Smooth muscle cell (in vitro differentiated cells): ENCODE measurements at regions not wholly inside any gene's neighbourhood (a gene's known extent, or its start where the extent isn't known, plus 50 kb on each side); places are given as distances from the start of the nearest gene placed in this dataset.

Experiments used
- DNase-seq: peaks from one replicate; lab custom pipeline; 2025; ENCODE audit not compliant: unreplicated experiment; lab: John Stamatoyannopoulos, UW
- H2AFZ ChIP-seq: fragments of 200-600 bp; sonication (generic); 2 replicates; pipeline ENCODE4 v1.6.0; 2016; ENCODE audit warnings: antibody characterized with exemption, low read depth, mild to moderate bottlenecking
- H3F3A ChIP-seq: fragments of 200-600 bp; sonication (generic); 2 replicates; pipeline ENCODE4 v1.6.0; 2017; ENCODE audit warnings: antibody characterized with exemption, low read depth
- H3K27ac ChIP-seq: fragments of 200-600 bp; sonication (generic); 2 replicates; pipeline ENCODE4 v1.5.1; 2016; ENCODE audit warnings: low read depth, mild to moderate bottlenecking
- H3K27me3 ChIP-seq: fragments of 200-600 bp; sonication (generic); 2 replicates; pipeline ENCODE4 v1.6.1; 2016; ENCODE audit warnings: low read depth, mild to moderate bottlenecking
- H3K36me3 ChIP-seq: fragments of 200-600 bp; sonication (generic); 2 replicates; pipeline ENCODE4 v1.5.1; 2016; ENCODE audit warnings: low read depth
- H3K4me1 ChIP-seq: fragments of 200-600 bp; sonication (generic); 2 replicates; pipeline ENCODE4 v1.5.1; 2016; ENCODE audit warnings: low read depth
- H3K4me2 ChIP-seq: fragments of 200-600 bp; sonication (generic); 2 replicates; pipeline ENCODE4 v1.6.0; 2016; ENCODE audit warnings: mild to moderate bottlenecking
- H3K4me3 ChIP-seq: fragments of 200-600 bp; sonication (generic); 2 replicates; pipeline ENCODE4 v1.5.1; 2016; ENCODE audit warnings: mild to moderate bottlenecking
- H3K79me2 ChIP-seq: fragments of 200-600 bp; sonication (generic); 2 replicates; pipeline ENCODE4 v1.6.0; 2016; ENCODE audit warnings: low read depth, mild to moderate bottlenecking
- H3K9ac ChIP-seq: fragments of 200-600 bp; sonication (generic); 2 replicates; pipeline ENCODE4 v1.6.0; 2016; ENCODE audit warnings: low read depth
- H3K9me3 ChIP-seq: fragments of 200-600 bp; sonication (generic); replicated peaks from 2 replicates; pipeline ENCODE4 v1.5.1; 2016; ENCODE audit warnings: low read depth
- H4K20me1 ChIP-seq: fragments of 200-600 bp; sonication (generic); 2 replicates; pipeline ENCODE4 v1.6.0; 2016; ENCODE audit warnings: low read depth
- WGBS: methylation state at CpG from one replicate; pipeline ENCODE4 v1.1.7; 2016; ENCODE audit warnings: low lambda C conversion rate; 5-methylcytosine and 5-hydroxymethylcytosine counted together
- TF ChIP-seq, protein P1 (sequence below): fragments of 200-600 bp; sonication (generic); IDR thresholded peaks from 2 replicates; pipeline ENCODE4 v1.5.1; 2017; ENCODE audit warnings: borderline replicate concordance, mild to moderate bottlenecking, antibody characterized with exemption; ENCODE audit not compliant: insufficient read depth, poor library complexity, severe bottlenecking

- Histone ChIP-seq H3K36me3 (no peaks in the 10 kb centered on the region), H3K27me3 (no peaks in the 10 kb centered on the region)
- WGBS = 67% methylated on average over 3 of the region's 3 CpGs
Observed at GRCh38 chr10:91335147-91335546, 75.0 kb upstream of the HECTD2 start.

DNA sequence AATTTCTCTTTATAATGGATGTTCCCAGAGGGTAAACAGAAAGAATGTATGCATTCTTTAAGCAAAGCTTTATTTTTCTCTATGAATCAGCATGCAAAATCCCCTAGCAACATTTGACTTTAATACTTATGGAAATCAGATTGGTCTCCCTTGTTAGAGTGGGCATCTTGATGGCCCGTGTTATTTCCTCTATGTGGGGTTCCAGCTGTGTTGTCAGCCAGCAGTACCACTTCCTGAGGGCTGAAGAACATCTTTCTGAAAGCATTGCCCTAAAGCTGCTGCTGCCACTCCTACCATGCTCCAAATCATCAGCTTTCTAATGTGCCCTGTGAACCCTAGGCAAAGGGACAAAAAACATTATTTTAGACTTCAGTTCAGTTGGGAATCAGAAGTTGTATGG is 70.4 kb upstream of the HECTD2 start:
- H3K79me2 ChIP-seq = no peaks in the 10 kb centered on the region
- no peaks in the 10 kb centered on the region for H3K4me1 ChIP-seq
- H3K27ac ChIP-seq = no peak overlapping the region
- no peaks in the 10 kb centered on the region for H3K36me3 ChIP-seq
- H3F3A ChIP-seq = peaks cover 16% of the 10 kb centered on the region
- 84% methylated on average over 1 of the region's 1 CpG for WGBS
- H2AFZ ChIP-seq = no peak overlapping the region
- no peaks in the 10 kb centered on the region for H3K27me3 ChIP-seq
- TF ChIP-seq, protein P1, sequence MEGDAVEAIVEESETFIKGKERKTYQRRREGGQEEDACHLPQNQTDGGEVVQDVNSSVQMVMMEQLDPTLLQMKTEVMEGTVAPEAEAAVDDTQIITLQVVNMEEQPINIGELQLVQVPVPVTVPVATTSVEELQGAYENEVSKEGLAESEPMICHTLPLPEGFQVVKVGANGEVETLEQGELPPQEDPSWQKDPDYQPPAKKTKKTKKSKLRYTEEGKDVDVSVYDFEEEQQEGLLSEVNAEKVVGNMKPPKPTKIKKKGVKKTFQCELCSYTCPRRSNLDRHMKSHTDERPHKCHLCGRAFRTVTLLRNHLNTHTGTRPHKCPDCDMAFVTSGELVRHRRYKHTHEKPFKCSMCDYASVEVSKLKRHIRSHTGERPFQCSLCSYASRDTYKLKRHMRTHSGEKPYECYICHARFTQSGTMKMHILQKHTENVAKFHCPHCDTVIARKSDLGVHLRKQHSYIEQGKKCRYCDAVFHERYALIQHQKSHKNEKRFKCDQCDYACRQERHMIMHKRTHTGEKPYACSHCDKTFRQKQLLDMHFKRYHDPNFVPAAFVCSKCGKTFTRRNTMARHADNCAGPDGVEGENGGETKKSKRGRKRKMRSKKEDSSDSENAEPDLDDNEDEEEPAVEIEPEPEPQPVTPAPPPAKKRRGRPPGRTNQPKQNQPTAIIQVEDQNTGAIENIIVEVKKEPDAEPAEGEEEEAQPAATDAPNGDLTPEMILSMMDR = no peak
- no peak overlapping the region for H3K4me2 ChIP-seq
- no peak overlapping the region for H3K4me3 ChIP-seq
- no peaks in the 10 kb centered on the region for H3K9me3 ChIP-seq
- no peaks in the 10 kb centered on the region for H4K20me1 ChIP-seq
- H3K9ac ChIP-seq = no peak overlapping the region
- no peak for DNase-seq

More at GRCh38 chr10:91335147-91335546, 75.0 kb upstream of the HECTD2 start:
- Histone ChIP-seq H3K9ac (no peak overlapping the region), H2AFZ (no peak overlapping the region), H3F3A (peaks cover 1% of the 10 kb centered on the region), H4K20me1 (no peaks in the 10 kb centered on the region), H3K4me2 (no peak overlapping the region), H3K9me3 (no peaks in the 10 kb centered on the region), H3K79me2 (no peaks in the 10 kb centered on the region), H3K4me1 (no peaks in the 10 kb centered on the region), H3K4me3 (no peak overlapping the region), H3K27ac (no peak overlapping the region)
- TF ChIP-seq, protein P1 = no peak
- DNase-seq = no peak

- Histone ChIP-seq H3F3A (peaks cover 16% of the 10 kb centered on the region), H3K27ac (peak overlapping the region; percentile 80), H3K36me3 (no peaks in the 10 kb centered on the region), H3K27me3 (no peaks in the 10 kb centered on the region), H4K20me1 (no peaks in the 10 kb centered on the region), H3K4me3 (no peak overlapping the region), H2AFZ (peak overlapping the region; percentile 4), H3K4me2 (peak overlapping the region; percentile 61), H3K4me1 (no peaks in the 10 kb centered on the region), H3K79me2 (no peaks in the 10 kb centered on the region), H3K9ac (no peak overlapping the region), H3K9me3 (no peaks in the 10 kb centered on the region)
- DNase-seq = no peak
- 45% methylated on average over 8 of the region's 8 CpGs for WGBS
- TF ChIP-seq, protein P1 = no peak
Observed at GRCh38 chr10:91340613-91341362, 69.4 kb upstream of the HECTD2 start.

DNA sequence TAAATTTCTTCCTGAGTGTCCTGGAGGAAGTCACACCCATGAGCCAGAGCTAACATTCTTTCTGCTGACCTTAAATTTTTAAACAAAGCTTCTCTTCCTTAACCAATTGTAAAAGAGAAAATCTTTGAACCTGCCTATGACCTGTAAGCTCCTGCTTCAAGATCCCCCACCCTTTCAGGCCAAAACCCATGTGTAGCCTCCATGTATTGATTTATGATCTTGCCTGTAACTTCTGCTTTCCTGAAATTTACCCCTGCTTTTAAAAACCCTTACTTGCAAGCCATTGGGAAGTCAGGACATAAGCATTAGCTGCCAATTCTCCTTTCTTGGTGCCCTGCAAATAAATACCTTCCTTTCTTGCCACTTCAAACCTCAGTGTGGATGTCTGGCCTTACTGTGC is 68.5 kb upstream of the HECTD2 start:
- Histone ChIP-seq H3K4me2 (peak overlapping the region; percentile 61), H2AFZ (peak overlapping the region; percentile 4), H3K4me1 (no peaks in the 10 kb centered on the region), H3F3A (peaks cover 16% of the 10 kb centered on the region), H3K9ac (no peak overlapping the region), H3K9me3 (no peaks in the 10 kb centered on the region), H3K27ac (peak overlapping the region; percentile 80), H3K4me3 (no peak overlapping the region), H3K79me2 (no peaks in the 10 kb centered on the region), H4K20me1 (no peaks in the 10 kb centered on the region), H3K36me3 (no peaks in the 10 kb centered on the region), H3K27me3 (no peaks in the 10 kb centered on the region)
- no peak for DNase-seq
- TF ChIP-seq, protein P1 = no peak
